ENCODE measurements at regions not wholly inside any gene's neighbourhood (a gene's known extent, or its start where the extent isn't known, plus 50 kb on each side); places are given as distances from the start of the nearest gene placed in this dataset.
"Not testable (repeated sequence)": the region's sequence is repeated elsewhere in the genome, so short reads cannot be mapped to it uniquely, and the experiment has no call there.

DNA sequence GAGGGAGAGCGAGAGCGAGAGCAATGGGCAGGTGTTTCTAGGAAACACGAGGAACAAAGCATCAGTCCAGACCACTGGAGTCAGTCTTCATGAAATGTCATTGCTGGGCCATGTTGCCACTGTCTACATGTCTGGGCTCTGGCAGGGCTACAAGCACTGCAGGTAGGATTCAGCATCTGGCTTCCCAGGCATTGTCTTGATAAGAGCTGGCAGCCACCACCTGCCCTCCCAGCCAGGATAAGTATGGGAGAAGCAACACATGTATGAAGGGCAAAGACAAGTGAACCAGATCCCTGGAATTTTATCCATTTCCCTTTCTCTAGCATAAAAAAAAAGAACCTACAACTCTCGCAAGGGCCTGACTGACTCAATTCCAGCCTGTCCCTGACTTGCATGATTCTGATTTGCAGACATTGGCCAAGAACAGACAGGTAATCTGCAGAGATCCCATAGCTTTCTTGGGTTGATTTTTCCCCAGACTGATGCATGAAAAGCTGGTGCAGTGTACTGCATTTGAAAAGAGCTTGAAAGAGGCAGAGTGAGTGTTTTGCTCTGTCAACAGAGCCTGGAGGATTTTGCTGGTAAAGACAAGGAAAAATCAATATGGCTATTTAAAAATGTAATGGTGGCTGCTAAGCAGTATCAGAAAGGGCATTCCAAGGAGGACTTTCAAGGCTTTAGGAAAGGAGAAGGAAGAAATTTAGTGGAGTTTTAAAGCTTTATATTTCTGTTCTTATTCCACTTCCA lies 157.2 kb upstream of the MYRIP start:
- H3K36me3 ChIP-seq (ENCODE audit: control insufficient read depth, insufficient read depth, low read length) = no peaks in the 10 kb centered on the region
- no peak overlapping the region for H3K4me3 ChIP-seq (ENCODE audit: low read length)
- H3K4me1 ChIP-seq (ENCODE audit: control insufficient read depth, insufficient read depth, low read length) = no peaks in the 10 kb centered on the region
- WGBS (ENCODE audit: insufficient coverage) = 79% methylated on average over 4 of the region's 4 CpGs
- H3K27ac ChIP-seq (ENCODE audit: low read length) = no peak overlapping the region
- H3K27me3 ChIP-seq (ENCODE audit: control insufficient read depth, insufficient read depth, low read length) = no peaks in the 10 kb centered on the region
- H3K9me3 ChIP-seq (replicated peaks; ENCODE audit: control insufficient read depth, low read depth, low read length) = no peaks in the 10 kb centered on the region
- DNase-seq = no peak

DNA sequence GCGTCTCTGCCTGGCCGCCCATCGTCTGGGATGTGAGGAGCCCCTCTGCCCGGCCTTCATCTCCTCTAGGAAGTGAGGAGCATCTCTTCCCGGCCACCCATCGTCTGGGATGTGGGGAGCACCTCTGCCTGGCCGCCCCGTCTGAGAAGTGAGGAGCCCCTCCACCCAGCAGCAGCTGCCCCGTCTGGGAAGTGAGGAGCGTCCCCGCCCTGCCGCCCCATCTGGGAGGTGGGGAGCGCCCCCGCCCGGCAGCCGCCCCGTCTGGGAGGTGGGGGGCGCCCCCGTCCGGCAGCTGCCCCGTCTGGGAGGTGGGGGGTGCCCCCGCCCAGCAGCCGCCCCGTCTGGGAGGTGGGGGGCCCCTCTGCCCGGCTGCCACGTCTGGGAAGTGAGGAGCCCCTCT lies 153.7 kb upstream of the MYRIP start:
- 92% methylated on average over 9 of the region's 26 CpGs for WGBS (ENCODE audit: insufficient coverage)
- not testable (repeated sequence) for DNase-seq

GRCh38 chr3:39657075-39657474 lies 152.3 kb upstream of the MYRIP start:
- Histone ChIP-seq H3K27ac (ENCODE audit: low read length) (no peak overlapping the region), H3K4me1 (ENCODE audit: control insufficient read depth, insufficient read depth, low read length) (no peaks in the 10 kb centered on the region), H3K4me3 (ENCODE audit: low read length) (no peak overlapping the region), H3K36me3 (ENCODE audit: control insufficient read depth, insufficient read depth, low read length) (no peaks in the 10 kb centered on the region), H3K9me3 (replicated peaks; ENCODE audit: control insufficient read depth, low read depth, low read length) (no peaks in the 10 kb centered on the region), H3K27me3 (ENCODE audit: control insufficient read depth, insufficient read depth, low read length) (no peaks in the 10 kb centered on the region)
- DNase-seq = no peak

More for the DNA sequence above, 153.7 kb upstream of the MYRIP start:
- not testable (repeated sequence) for H3K9me3 ChIP-seq (replicated peaks; ENCODE audit: control insufficient read depth, low read depth, low read length); H3K27me3 ChIP-seq (ENCODE audit: control insufficient read depth, insufficient read depth, low read length); H3K27ac ChIP-seq (ENCODE audit: low read length); H3K4me1 ChIP-seq (ENCODE audit: control insufficient read depth, insufficient read depth, low read length); H3K36me3 ChIP-seq (ENCODE audit: control insufficient read depth, insufficient read depth, low read length); H3K4me3 ChIP-seq (ENCODE audit: low read length)

DNA sequence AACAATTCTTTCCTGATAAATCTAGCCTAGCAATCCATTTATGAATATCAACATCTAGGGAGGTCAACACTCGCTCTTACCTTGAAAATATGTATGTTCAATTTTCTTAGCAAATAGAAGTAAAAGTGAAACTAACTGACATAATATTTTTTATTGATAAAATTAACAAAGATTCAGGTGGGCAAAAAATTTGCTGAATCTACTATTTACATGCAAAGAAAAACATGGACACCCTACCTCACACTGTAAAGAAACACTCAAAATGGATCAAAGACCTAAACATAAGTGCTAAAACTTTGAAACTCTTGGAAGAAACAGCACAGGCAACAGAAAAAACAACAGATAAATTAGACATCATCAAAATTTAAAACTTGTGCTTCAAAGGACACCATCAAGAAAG lies 151.6 kb upstream of the MYRIP start:
- no CpG with 5 or more reads among the region's 1 CpG for WGBS (ENCODE audit: insufficient coverage)
- Histone ChIP-seq H3K27ac (ENCODE audit: low read length) (no peak overlapping the region), H3K27me3 (ENCODE audit: control insufficient read depth, insufficient read depth, low read length) (no peaks in the 10 kb centered on the region), H3K36me3 (ENCODE audit: control insufficient read depth, insufficient read depth, low read length) (no peaks in the 10 kb centered on the region), H3K4me1 (ENCODE audit: control insufficient read depth, insufficient read depth, low read length) (no peaks in the 10 kb centered on the region), H3K9me3 (replicated peaks; ENCODE audit: control insufficient read depth, low read depth, low read length) (no peaks in the 10 kb centered on the region), H3K4me3 (ENCODE audit: low read length) (no peak overlapping the region)
- DNase-seq = no peak

GRCh38 chr3:39664931-39665330 lies 144.5 kb upstream of the MYRIP start:
- Histone ChIP-seq H3K27ac (ENCODE audit: low read length) (no peak overlapping the region), H3K27me3 (ENCODE audit: control insufficient read depth, insufficient read depth, low read length) (no peaks in the 10 kb centered on the region), H3K9me3 (replicated peaks; ENCODE audit: control insufficient read depth, low read depth, low read length) (no peaks in the 10 kb centered on the region), H3K4me1 (ENCODE audit: control insufficient read depth, insufficient read depth, low read length) (no peaks in the 10 kb centered on the region), H3K4me3 (ENCODE audit: low read length) (no peak overlapping the region), H3K36me3 (ENCODE audit: control insufficient read depth, insufficient read depth, low read length) (no peaks in the 10 kb centered on the region)
- WGBS (ENCODE audit: insufficient coverage) = no CpG with 5 or more reads among the region's 4 CpGs
- no peak for DNase-seq

DNA sequence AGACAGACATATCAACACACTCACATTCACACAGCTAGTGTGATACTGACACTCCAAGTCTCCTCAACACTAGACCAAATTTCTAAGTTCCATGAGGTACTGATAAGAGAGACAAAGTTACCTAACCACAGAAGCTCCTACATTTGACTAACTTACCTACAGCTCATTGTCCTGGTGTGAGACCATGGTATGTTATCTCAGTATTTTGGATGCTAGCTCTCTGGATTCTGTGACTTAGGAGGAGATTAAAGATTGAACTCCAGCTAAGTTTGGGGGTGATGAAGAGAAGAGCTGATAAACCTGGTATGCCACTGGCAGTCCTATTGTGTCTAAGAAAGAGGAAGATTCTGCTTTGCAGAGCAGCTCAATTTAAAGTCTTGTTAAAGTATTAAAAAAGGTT lies 144.0 kb upstream of the MYRIP start:
- H3K27me3 ChIP-seq (ENCODE audit: control insufficient read depth, insufficient read depth, low read length) = no peaks in the 10 kb centered on the region
- no peak overlapping the region for H3K4me3 ChIP-seq (ENCODE audit: low read length)
- no peaks in the 10 kb centered on the region for H3K4me1 ChIP-seq (ENCODE audit: control insufficient read depth, insufficient read depth, low read length)
- no peaks in the 10 kb centered on the region for H3K36me3 ChIP-seq (ENCODE audit: control insufficient read depth, insufficient read depth, low read length)
- DNase-seq = no peak
- H3K27ac ChIP-seq (ENCODE audit: low read length) = no peak overlapping the region
- H3K9me3 ChIP-seq (replicated peaks; ENCODE audit: control insufficient read depth, low read depth, low read length) = no peaks in the 10 kb centered on the region

DNA sequence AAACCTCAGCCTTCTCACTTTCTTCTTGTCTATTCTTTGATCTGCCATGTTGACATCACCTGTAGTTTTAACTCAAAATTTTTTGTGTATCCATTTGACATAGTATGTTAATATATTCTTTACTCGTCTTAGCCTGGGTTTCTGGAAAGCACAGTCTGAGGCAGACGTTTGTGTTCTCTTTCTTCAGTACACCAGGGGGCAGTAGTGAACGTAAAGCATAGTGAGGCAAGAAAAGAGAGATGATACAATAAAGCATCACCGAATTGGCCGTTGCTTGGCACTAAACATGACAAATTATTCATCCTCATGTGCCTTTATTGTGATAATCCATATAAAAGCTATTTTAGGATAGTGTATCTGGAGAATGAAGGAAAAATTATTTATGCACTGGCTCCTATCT lies 141.0 kb upstream of the MYRIP start:
- Histone ChIP-seq H3K4me1 (ENCODE audit: control insufficient read depth, insufficient read depth, low read length) (no peaks in the 10 kb centered on the region), H3K9me3 (replicated peaks; ENCODE audit: control insufficient read depth, low read depth, low read length) (no peaks in the 10 kb centered on the region), H3K27ac (ENCODE audit: low read length) (no peak overlapping the region), H3K27me3 (ENCODE audit: control insufficient read depth, insufficient read depth, low read length) (no peaks in the 10 kb centered on the region), H3K36me3 (ENCODE audit: control insufficient read depth, insufficient read depth, low read length) (no peaks in the 10 kb centered on the region), H3K4me3 (ENCODE audit: low read length) (no peak overlapping the region)
- no CpG with 5 or more reads among the region's 5 CpGs for whole genome bisulfite sequencing (ENCODE audit: insufficient coverage)
- DNase-seq = peak; percentile 25

DNA sequence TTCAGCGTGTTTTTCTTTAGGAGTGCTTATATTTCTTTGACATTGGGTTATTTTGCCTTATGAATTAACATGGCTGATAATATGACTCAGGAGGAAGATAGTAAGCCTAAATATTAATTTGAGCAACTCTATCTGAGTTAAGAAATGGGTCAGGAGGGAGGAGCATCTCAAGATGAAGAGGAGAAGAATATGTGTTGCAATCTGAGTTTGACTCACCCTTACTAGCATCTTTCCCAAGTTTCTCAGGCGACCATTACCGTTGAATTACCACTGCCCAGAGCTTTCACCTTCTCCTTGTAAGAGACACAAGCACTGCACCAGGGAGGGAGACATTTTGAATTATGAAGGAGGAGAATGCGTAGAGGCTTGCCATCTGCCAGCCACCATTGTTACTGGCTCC lies 138.3 kb upstream of the MYRIP start:
- Histone ChIP-seq H3K27me3 (ENCODE audit: control insufficient read depth, insufficient read depth, low read length) (no peaks in the 10 kb centered on the region), H3K4me3 (ENCODE audit: low read length) (no peak overlapping the region), H3K27ac (ENCODE audit: low read length) (no peak overlapping the region), H3K36me3 (ENCODE audit: control insufficient read depth, insufficient read depth, low read length) (no peaks in the 10 kb centered on the region), H3K9me3 (replicated peaks; ENCODE audit: control insufficient read depth, low read depth, low read length) (no peaks in the 10 kb centered on the region), H3K4me1 (ENCODE audit: control insufficient read depth, insufficient read depth, low read length) (no peaks in the 10 kb centered on the region)
- no CpG with 5 or more reads among the region's 4 CpGs for WGBS (ENCODE audit: insufficient coverage)
- no peak for DNase-seq

GRCh38 chr3:39671600-39671999 lies 137.8 kb upstream of the MYRIP start:
- Histone ChIP-seq H3K9me3 (replicated peaks; ENCODE audit: control insufficient read depth, low read depth, low read length) (no peaks in the 10 kb centered on the region), H3K4me3 (ENCODE audit: low read length) (no peak overlapping the region), H3K27me3 (ENCODE audit: control insufficient read depth, insufficient read depth, low read length) (no peaks in the 10 kb centered on the region), H3K27ac (ENCODE audit: low read length) (no peak overlapping the region), H3K4me1 (ENCODE audit: control insufficient read depth, insufficient read depth, low read length) (no peaks in the 10 kb centered on the region), H3K36me3 (ENCODE audit: control insufficient read depth, insufficient read depth, low read length) (no peaks in the 10 kb centered on the region)
- WGBS (ENCODE audit: insufficient coverage) = 50% methylated on average over 1 of the region's 2 CpGs
- no peak for DNase-seq

- DNase-seq = no peak
- WGBS (ENCODE audit: insufficient coverage) = no CpG with 5 or more reads among the region's 1 CpG
- H3K27ac ChIP-seq (ENCODE audit: low read length) = no peak overlapping the region
- H3K9me3 ChIP-seq (replicated peaks; ENCODE audit: control insufficient read depth, low read depth, low read length) = no peaks in the 10 kb centered on the region
- H3K27me3 ChIP-seq (ENCODE audit: control insufficient read depth, insufficient read depth, low read length) = no peaks in the 10 kb centered on the region
- H3K4me3 ChIP-seq (ENCODE audit: low read length) = no peak overlapping the region
- no peaks in the 10 kb centered on the region for H3K4me1 ChIP-seq (ENCODE audit: control insufficient read depth, insufficient read depth, low read length)
- no peaks in the 10 kb centered on the region for H3K36me3 ChIP-seq (ENCODE audit: control insufficient read depth, insufficient read depth, low read length)
These were observed 104.0 kb upstream of the MYRIP start for GRCh38 chr3:39705351-39705900.

Data from muscle of leg (tissue), 3 donors.